Esophagus squamous epithelium (tissue), 5 donors: ENCODE measurements at regions not wholly inside any gene's neighbourhood (a gene's known extent, or its start where the extent isn't known, plus 50 kb on each side); places are given as distances from the start of the nearest gene placed in this dataset.

Experiments
- DNase-seq: peaks from one replicate; lab custom pipeline; 2025; lab: John Stamatoyannopoulos, UW
- H3K27ac ChIP-seq, 4 donors: fragments of 200-600 bp; sonication (generic); one replicate each; pipeline ENCODE4 v1.5.1; 2016 to 2019; ENCODE audit warnings: mild to moderate bottlenecking in 1 of 4
- H3K27me3 ChIP-seq, 4 donors: fragments of 200-600 bp; sonication (generic); 1 replicate in 3 of 4; 2 replicates in 1 of 4; pipeline versions ENCODE4 v1.5.1 to v1.6.0; 2017 to 2021; ENCODE audit warnings: antibody characterized with exemption in 1 of 4
- H3K36me3 ChIP-seq, 3 donors: fragments of 200-600 bp; sonication (generic); one replicate each; pipeline ENCODE4 v1.5.1; 2016 to 2019
- H3K4me1 ChIP-seq, 3 donors: fragments of 200-600 bp; sonication (generic); one replicate each; pipeline ENCODE4 v1.5.1; 2017 to 2019
- H3K4me3 ChIP-seq, 4 donors: fragments of 200-600 bp; sonication (generic); 1 replicate in 3 of 4; 2 replicates in 1 of 4; pipeline ENCODE4 v1.5.1; 2016 to 2019; ENCODE audit warnings: mild to moderate bottlenecking in 2 of 4, moderate library complexity in 1 of 4
- H3K9me3 ChIP-seq, 3 donors: fragments of 200-600 bp; sonication (generic); one replicate each; pipeline ENCODE4 v1.5.1; 2016 to 2019
- POLR2A ChIP-seq, 4 donors: fragments of 450-650 bp; IDR thresholded peaks; one replicate each; pipeline ENCODE4 v1.6.1; 2017; ENCODE audit warnings: antibody characterized with exemption in 4 of 4, mild to moderate bottlenecking in 4 of 4, moderate library complexity in 3 of 4
- WGBS, 2 donors: methylation state at CpG; one replicate each; pipeline ENCODE4 v1.1.5; 2018; 5-methylcytosine and 5-hydroxymethylcytosine counted together
- intact Hi-C: fragments of 100-400 bp; cut with DNase I; formaldehyde crosslinking; loops from one replicate; pipeline ENCODE4 v1.15.0; 2022
- TF ChIP-seq, protein P1 (sequence below), 6 experiments: fragments of 450-650 bp in 4 of 6; fragments of 200-600 bp in 2 of 6; sonication (generic) in 2 of 6; IDR thresholded peaks; one replicate each; pipeline ENCODE4 v1.5.1; 2016 to 2019; ENCODE audit warnings: antibody characterized with exemption in 6 of 6, mild to moderate bottlenecking in 4 of 6, moderate library complexity in 4 of 6
- donor health status: DM: yes; HTN: yes; CAD: no.

DNA sequence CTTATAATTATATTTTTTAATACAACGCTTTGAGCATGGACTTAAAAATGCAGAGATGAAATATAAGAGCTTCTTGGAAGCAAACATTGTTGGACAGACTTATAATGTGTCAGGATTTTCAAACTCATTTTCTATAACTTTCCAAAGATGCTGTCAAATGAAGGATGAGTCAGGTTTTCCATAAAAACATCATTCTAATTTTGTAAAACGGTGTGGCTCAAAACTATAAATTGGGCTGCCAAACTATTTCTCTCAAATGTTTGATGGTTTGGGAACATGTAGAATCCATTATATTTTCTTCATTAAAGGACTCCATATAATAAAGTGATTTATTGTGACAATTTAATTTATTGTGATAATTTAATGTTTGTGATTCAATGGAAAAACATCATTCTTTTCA is 511.2 kb downstream of the USP25 start:
- H3K27me3 ChIP-seq = no peaks in the 10 kb centered on the region
- H3K4me1 ChIP-seq = no peaks in the 10 kb centered on the region
- H3K27ac ChIP-seq = no peak overlapping the region
- H3K36me3 ChIP-seq = no peaks in the 10 kb centered on the region
- WGBS, 2 donors = 58 to 62% methylated on average over 2 of the region's 2 CpGs
- no peak overlapping the region for H3K4me3 ChIP-seq
- intact Hi-C loops = no loop called here
- no peak for DNase-seq
- TF ChIP-seq, protein P1, sequence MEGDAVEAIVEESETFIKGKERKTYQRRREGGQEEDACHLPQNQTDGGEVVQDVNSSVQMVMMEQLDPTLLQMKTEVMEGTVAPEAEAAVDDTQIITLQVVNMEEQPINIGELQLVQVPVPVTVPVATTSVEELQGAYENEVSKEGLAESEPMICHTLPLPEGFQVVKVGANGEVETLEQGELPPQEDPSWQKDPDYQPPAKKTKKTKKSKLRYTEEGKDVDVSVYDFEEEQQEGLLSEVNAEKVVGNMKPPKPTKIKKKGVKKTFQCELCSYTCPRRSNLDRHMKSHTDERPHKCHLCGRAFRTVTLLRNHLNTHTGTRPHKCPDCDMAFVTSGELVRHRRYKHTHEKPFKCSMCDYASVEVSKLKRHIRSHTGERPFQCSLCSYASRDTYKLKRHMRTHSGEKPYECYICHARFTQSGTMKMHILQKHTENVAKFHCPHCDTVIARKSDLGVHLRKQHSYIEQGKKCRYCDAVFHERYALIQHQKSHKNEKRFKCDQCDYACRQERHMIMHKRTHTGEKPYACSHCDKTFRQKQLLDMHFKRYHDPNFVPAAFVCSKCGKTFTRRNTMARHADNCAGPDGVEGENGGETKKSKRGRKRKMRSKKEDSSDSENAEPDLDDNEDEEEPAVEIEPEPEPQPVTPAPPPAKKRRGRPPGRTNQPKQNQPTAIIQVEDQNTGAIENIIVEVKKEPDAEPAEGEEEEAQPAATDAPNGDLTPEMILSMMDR (IDR thresholded peaks at IDR 0.05) = no peak
- TF ChIP-seq POLR2A (IDR thresholded peaks at IDR 0.05) = no peak
- H3K9me3 ChIP-seq = no peaks in the 10 kb centered on the region

- intact Hi-C loops = no loop called here
- DNase-seq = no peak
- no peaks in the 10 kb centered on the region for H3K4me1 ChIP-seq
- TF ChIP-seq POLR2A (IDR thresholded peaks at IDR 0.05) = no peak
- TF ChIP-seq, protein P1 (IDR thresholded peaks at IDR 0.05) = no peak
- H3K4me3 ChIP-seq = no peak overlapping the region
- H3K9me3 ChIP-seq = no peaks in the 10 kb centered on the region
- no peaks in the 10 kb centered on the region for H3K27me3 ChIP-seq
- H3K36me3 ChIP-seq = no peaks in the 10 kb centered on the region
- no peak overlapping the region for H3K27ac ChIP-seq
- WGBS, 2 donors = 53 to 70% methylated on average over 6 of the region's 6 CpGs
Measured at GRCh38 chr21:16241479-16241963, 511.7 kb downstream of the USP25 start.

DNA sequence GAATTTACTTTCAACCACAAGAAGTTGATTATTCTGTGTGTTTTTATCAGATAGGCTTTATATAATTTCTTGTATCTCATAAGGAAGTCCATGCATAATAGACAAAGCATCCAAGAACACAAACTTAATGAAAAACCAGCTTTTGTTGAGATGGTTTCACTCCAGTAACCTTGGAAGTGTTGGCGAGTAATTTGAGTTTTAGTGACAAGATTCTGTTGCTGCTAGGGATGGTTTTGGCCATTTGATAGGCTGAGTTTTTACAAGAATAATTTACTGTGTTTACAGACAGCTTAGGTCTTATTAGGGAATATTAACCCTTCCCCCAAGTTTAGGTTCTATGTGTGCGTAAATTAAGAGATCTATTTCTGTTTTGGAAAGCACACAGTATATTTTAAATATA is 513.6 kb downstream of the USP25 start:
- no peak for TF ChIP-seq POLR2A (IDR thresholded peaks at IDR 0.05)
- WGBS, 2 donors = 84 to 95% methylated on average over 2 of the region's 2 CpGs

GRCh38 chr21:16248705-16249104 is 518.9 kb downstream of the USP25 start:
- TF ChIP-seq POLR2A (IDR thresholded peaks at IDR 0.05) = no peak
- TF ChIP-seq, protein P1 (IDR thresholded peaks at IDR 0.05) = no peak
- no peak for DNase-seq
- no peaks in the 10 kb centered on the region for H3K36me3 ChIP-seq
- H3K4me3 ChIP-seq = no peak overlapping the region
- H3K27ac ChIP-seq = no peak overlapping the region
- no peaks in the 10 kb centered on the region for H3K27me3 ChIP-seq
- no peaks in the 10 kb centered on the region for H3K9me3 ChIP-seq
- WGBS, 2 donors = 79 to 98% methylated on average over 3 of the region's 3 CpGs
- intact Hi-C loops = no loop called here
- H3K4me1 ChIP-seq = peaks cover 0 to 29% (median 5%) of the 10 kb centered on the region in 3 donors

More for the DNA sequence above, 513.6 kb downstream of the USP25 start:
- intact Hi-C loops = no loop called here
- Histone ChIP-seq H3K36me3 (no peaks in the 10 kb centered on the region), H3K9me3 (no peaks in the 10 kb centered on the region), H3K4me1 (no peaks in the 10 kb centered on the region), H3K27ac (no peak overlapping the region), H3K4me3 (no peak overlapping the region), H3K27me3 (no peaks in the 10 kb centered on the region)
- DNase-seq = no peak

- peaks cover 0 to 29% (median 5%) of the 10 kb centered on the region in 3 donors for H3K4me1 ChIP-seq
- no peak for DNase-seq
- H3K4me3 ChIP-seq = no peak overlapping the region
- H3K36me3 ChIP-seq = no peaks in the 10 kb centered on the region
- intact Hi-C loops = no loop called here
- peak overlapping the region in 2 of 4 donors; percentile 5 to 57 for H3K27ac ChIP-seq
- no peak for TF ChIP-seq POLR2A (IDR thresholded peaks at IDR 0.05)
- TF ChIP-seq, protein P1 (IDR thresholded peaks at IDR 0.05) = no peak
- no peaks in the 10 kb centered on the region for H3K27me3 ChIP-seq
- H3K9me3 ChIP-seq = no peaks in the 10 kb centered on the region
Measured at GRCh38 chr21:16250273-16250672, 520.5 kb downstream of the USP25 start.
